SK-N-SH (cell line): ENCODE measurements at regions not wholly inside any gene's neighbourhood (a gene's known extent, or its start where the extent isn't known, plus 50 kb on each side); places are given as distances from the start of the nearest gene placed in this dataset.
A peak's percentile ranks its signal among the peaks of the same experiment; 100 is the strongest.

Source experiments
- CTCF ChIA-PET: fragments of 300-600, 350-600 bp; formaldehyde crosslinking; extraction: SDS; loops from one replicate; lab custom pipeline; 2021; lab: Yijun Ruan, JAX
- POLR2A ChIA-PET: fragments of 350-600 bp; sonication (Branson Sonifier 250); formaldehyde crosslinking; extraction: SDS; loops from one replicate; lab custom pipeline; 2020; ENCODE audit warnings: antibody characterized with exemption, inconsistent platforms; lab: Yijun Ruan, JAX
- DNase-seq: peaks from one replicate; pipeline ENCODE4 v3.0.0; 2012
- H2AFZ ChIP-seq: fragments of 200-600 bp; sonication (generic); 2 replicates; pipeline ENCODE4 v1.8.1; 2016; ENCODE audit warnings: antibody characterized with exemption, mild to moderate bottlenecking, low read depth
- H3F3A ChIP-seq: fragments of 200-600 bp; sonication (generic); replicated peaks from 2 replicates; pipeline ENCODE3; 2016; ENCODE audit warnings: antibody characterized with exemption, mild to moderate bottlenecking; ENCODE audit not compliant: insufficient read depth
- H3K27ac ChIP-seq, 2 experiments: fragments of 200-500 bp in 1 of 2; fragments of 200-600 bp in 1 of 2; sonication (Bioruptor generic) in 1 of 2; sonication (generic), shearing (Covaris generic) in 1 of 2; 2 replicates each; pipeline versions ENCODE4 v1.5.1 to v1.6.1; 2014 to 2016; ENCODE audit warnings: low read depth in 2 of 2, inconsistent platforms in 1 of 2, low read length in 1 of 2, mild to moderate bottlenecking in 1 of 2, mixed read lengths in 1 of 2
- H3K27me3 ChIP-seq: fragments of 200-600 bp; sonication (generic), shearing (Covaris generic); 2 replicates; pipeline ENCODE4 v1.6.1; 2016; ENCODE audit warnings: mixed run types; ENCODE audit not compliant: insufficient read depth
- H3K36me3 ChIP-seq, 2 experiments: fragments of 200-500 bp in 1 of 2; fragments of 200-600 bp in 1 of 2; sonication (Bioruptor generic) in 1 of 2; sonication (generic) in 1 of 2; replicated peaks in 1 of 2; 2 replicates each; pipeline versions ENCODE3 to v1.5.1; 2014 to 2016; ENCODE audit warnings: low read length in 1 of 2, mild to moderate bottlenecking in 1 of 2; ENCODE audit not compliant: insufficient read depth in 2 of 2, control insufficient read depth in 1 of 2
- H3K4me1 ChIP-seq, 2 experiments: fragments of 200-500 bp in 1 of 2; fragments of 200-600 bp in 1 of 2; sonication (Bioruptor generic) in 1 of 2; sonication (generic), shearing (Covaris generic) in 1 of 2; 2 replicates each; pipeline versions ENCODE4 v1.5.1 to v1.6.1; 2014 to 2016; ENCODE audit warnings: low read depth in 1 of 2, low read length in 1 of 2, mixed run types in 1 of 2; ENCODE audit not compliant: insufficient read depth in 2 of 2, control insufficient read depth in 1 of 2
- H3K4me2 ChIP-seq: fragments of 200-600 bp; sonication (generic), shearing (Covaris generic); 2 replicates; pipeline ENCODE4 v1.6.1; 2017; ENCODE audit warnings: mixed run types
- H3K4me3 ChIP-seq, 2 experiments: fragments of 200-500 bp in 1 of 2; fragments of 200-600 bp in 1 of 2; sonication (Bioruptor generic) in 1 of 2; sonication (generic), shearing (Covaris generic) in 1 of 2; 2 replicates each; pipeline versions ENCODE4 v1.5.1 to v1.8.1; 2014 to 2016; ENCODE audit warnings: low read depth in 2 of 2, inconsistent platforms in 1 of 2, low read length in 1 of 2, mild to moderate bottlenecking in 1 of 2, mixed read lengths in 1 of 2, moderate library complexity in 1 of 2
- H3K79me2 ChIP-seq: fragments of 200-600 bp; sonication (generic); 2 replicates; pipeline ENCODE4 v1.8.1; 2017; ENCODE audit warnings: mild to moderate bottlenecking; ENCODE audit not compliant: insufficient read depth
- H3K9ac ChIP-seq: fragments of 200-600 bp; sonication (generic); 2 replicates; pipeline ENCODE4 v1.6.1; 2017; ENCODE audit warnings: mixed run types
- H3K9me2 ChIP-seq: fragments of 200-600 bp; sonication (generic); 2 replicates; pipeline ENCODE4 v1.6.1; 2017; ENCODE audit warnings: mixed run types
- H3K9me3 ChIP-seq: fragments of 200-600 bp; sonication (generic); 2 replicates; pipeline ENCODE4 v1.6.1; 2017; ENCODE audit warnings: mixed run types, mild to moderate bottlenecking, moderate library complexity
- H4K20me1 ChIP-seq: fragments of 200-600 bp; sonication (generic); 2 replicates; pipeline ENCODE4 v1.6.1; 2017; ENCODE audit warnings: mild to moderate bottlenecking, mixed run types; ENCODE audit not compliant: insufficient read depth
- EP300 ChIP-seq, 2 experiments: IDR thresholded peaks; 2 replicates each; pipeline versions ENCODE4 v1.4.0 to v1.6.1; 2012; ENCODE audit warnings: borderline replicate concordance in 1 of 2, low read depth in 1 of 2, low read length in 1 of 2
- EZH2phosphoT487 ChIP-seq: fragments of 200-600 bp; sonication (generic); IDR thresholded peaks from 2 replicates; pipeline ENCODE4 v1.6.1; 2017; ENCODE audit warnings: low read depth, mixed run types, mild to moderate bottlenecking, antibody characterized with exemption, moderate library complexity, borderline replicate concordance
- FOSL2 ChIP-seq: IDR thresholded peaks from 2 replicates; pipeline ENCODE4 v1.4.0; 2012; ENCODE audit warnings: low read depth, mild to moderate bottlenecking, moderate library complexity, borderline replicate concordance
- FOXJ3 ChIP-seq: sonication (generic); formaldehyde crosslinking; IDR thresholded peaks from 2 replicates; pipeline ENCODE4 v1.5.1; 2020; ENCODE audit warnings: mild to moderate bottlenecking, missing genetic modification reagents
- FOXM1 ChIP-seq: IDR thresholded peaks from 2 replicates; pipeline ENCODE4 v1.4.0; 2012; ENCODE audit warnings: low read depth, mild to moderate bottlenecking
- JUND ChIP-seq: IDR thresholded peaks from 2 replicates; pipeline ENCODE4 v1.4.0; 2012
- MEF2A ChIP-seq: IDR thresholded peaks from 2 replicates; pipeline ENCODE4 v1.4.0; 2012; ENCODE audit warnings: low read depth, borderline replicate concordance
- MXI1 ChIP-seq: IDR thresholded peaks from 2 replicates; pipeline ENCODE4 v1.6.1; 2012; ENCODE audit warnings: mild to moderate bottlenecking, low read depth, low read length, improper control_type of control experiment
- NFIC ChIP-seq: IDR thresholded peaks from 2 replicates; pipeline ENCODE4 v1.4.0; 2012; ENCODE audit warnings: borderline replicate concordance
- RAD21 ChIP-seq: IDR thresholded peaks from 2 replicates; pipeline ENCODE4 v1.6.1; 2012; ENCODE audit warnings: mild to moderate bottlenecking, low read length
- RFX5 ChIP-seq: IDR thresholded peaks from 2 replicates; pipeline ENCODE4 v1.6.1; 2012; ENCODE audit warnings: mild to moderate bottlenecking, improper control_type of control experiment, low read length
- TEAD4 ChIP-seq: IDR thresholded peaks from 2 replicates; pipeline ENCODE4 v1.4.0; 2012; ENCODE audit warnings: mild to moderate bottlenecking, borderline replicate concordance; ENCODE audit not compliant: insufficient read depth
- YY1 ChIP-seq: IDR thresholded peaks from 2 replicates; pipeline ENCODE4 v1.4.0; 2012; ENCODE audit warnings: low read depth, mild to moderate bottlenecking
- WGBS: methylation state at CpG from one replicate; pipeline ENCODE4 v1.1.6; 2017; ENCODE audit warnings: low lambda C conversion rate; 5-methylcytosine and 5-hydroxymethylcytosine counted together
- TF ChIP-seq, protein P1 (sequence below): IDR thresholded peaks from 2 replicates; pipeline ENCODE4 v1.6.1; 2012; ENCODE audit warnings: mild to moderate bottlenecking, low read depth, low read length, moderate library complexity

DNA sequence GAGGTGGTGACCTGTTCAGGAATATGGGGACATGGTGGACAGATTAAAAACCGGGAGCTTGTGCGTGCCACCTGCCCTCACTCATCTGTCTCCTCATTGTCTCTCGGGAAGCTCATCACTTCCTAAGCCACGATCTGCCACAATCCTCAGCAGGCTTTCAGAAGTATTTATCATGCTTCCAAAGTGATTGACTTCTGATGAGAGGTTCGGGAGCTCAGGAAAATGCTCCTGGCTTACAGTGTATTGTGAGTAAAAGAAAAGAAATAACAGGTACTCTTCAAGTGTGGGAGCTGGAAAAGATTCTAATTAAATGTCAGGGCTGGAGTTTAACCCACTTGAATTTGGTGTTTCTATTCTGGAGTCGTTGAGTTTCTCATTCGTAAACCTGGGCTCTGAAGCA is 91.9 kb upstream of the DRD2 start:
- ChIA-PET POLR2A (interaction anchor here (0.8 kb wide), 1 partner anchor 11 kb away, joined by 3 read pairs; no protein-coding TSS in a partner anchor), CTCF (interaction anchor here (1.2 to 2.0 kb wide), 5 partner anchors 11 to 123 kb away, joined by 3 to 6 read pairs (median 4); no protein-coding TSS in a partner anchor)
- H3K4me3 ChIP-seq = no peak overlapping the region
- H3K4me1 ChIP-seq = peaks cover 0 to 41% of the 10 kb centered on the region in 2 experiments; a peak in 2 of 4 replicates
- H2AFZ ChIP-seq = no peak overlapping the region
- H3K9ac ChIP-seq = no peak overlapping the region
- H3K79me2 ChIP-seq = no peaks in the 10 kb centered on the region
- H3F3A ChIP-seq = no peaks in the 10 kb centered on the region
- no peaks in the 10 kb centered on the region for H3K36me3 ChIP-seq
- H4K20me1 ChIP-seq = no peaks in the 10 kb centered on the region
- H3K27me3 ChIP-seq = no peaks in the 10 kb centered on the region
- H3K9me3 ChIP-seq = no peaks in the 10 kb centered on the region
- WGBS = 46% methylated on average over 7 of the region's 7 CpGs
- no peak overlapping the region for H3K27ac ChIP-seq
- H3K9me2 ChIP-seq = no peaks in the 10 kb centered on the region
- DNase-seq = no peak
- no peak overlapping the region for H3K4me2 ChIP-seq
- TF ChIP-seq FOSL2 = no peak
- no peak for TF ChIP-seq YY1
- TF ChIP-seq NFIC = no peak
- TF ChIP-seq EP300 (IDR thresholded peaks at IDR 0.05; ENCODE audit: borderline replicate concordance in 1 of 2, low read depth in 1 of 2, low read length in 1 of 2) = no peak
- TF ChIP-seq, all 33 proteins: peak for 0

DNA sequence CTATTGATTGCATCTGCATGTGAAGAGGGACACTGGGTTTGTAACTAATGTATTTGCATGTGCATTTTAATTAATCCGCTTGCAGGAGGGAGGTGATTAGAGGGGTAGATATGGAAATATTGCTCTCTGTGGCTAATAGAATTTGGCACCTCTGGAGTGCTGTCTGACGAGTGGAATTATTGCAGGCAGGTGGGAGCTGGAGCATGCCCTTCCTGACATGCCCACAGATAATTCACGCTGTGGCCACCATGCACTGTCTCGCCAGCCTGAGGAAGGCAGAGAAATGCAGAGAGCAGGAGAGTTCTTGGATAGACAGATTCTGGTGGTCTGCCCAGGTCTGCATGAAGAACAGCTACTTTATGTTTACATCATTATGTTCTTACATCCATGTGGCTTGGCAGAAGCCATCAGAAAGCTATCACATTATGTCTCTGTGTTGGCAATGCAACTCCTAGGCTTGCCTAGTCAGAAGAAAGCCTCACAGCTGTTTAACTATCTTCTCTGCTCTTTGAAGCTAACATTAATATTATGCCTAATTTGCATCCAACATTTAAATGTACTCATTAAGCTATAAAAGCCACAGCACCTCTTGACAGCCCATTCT is 89.4 kb upstream of the DRD2 start:
- Histone ChIP-seq H3K4me2 (no peak overlapping the region), H3K79me2 (no peaks in the 10 kb centered on the region), H3K9me2 (no peaks in the 10 kb centered on the region), H3K27me3 (no peaks in the 10 kb centered on the region; the same call in 1 of the 2 replicates)
- CTCF ChIA-PET = interaction anchor here (1.0 to 3.4 kb wide), 5 partner anchors 11 to 35 kb away, joined by 3 to 16 read pairs (median 4); no protein-coding TSS in a partner anchor
- TF ChIP-seq TEAD4 = no peak
- no peak for TF ChIP-seq FOXJ3 (CRISPR knock-in tag)
- TF ChIP-seq YY1 = no peak
- no peak for TF ChIP-seq RAD21
- TF ChIP-seq FOSL2 = no peak
- TF ChIP-seq JUND = no peak
- no peak for TF ChIP-seq MXI1
- TF ChIP-seq MEF2A = no peak
- TF ChIP-seq EZH2phosphoT487 = no peak
- TF ChIP-seq FOXM1 = no peak
- no peak for TF ChIP-seq RFX5
- TF ChIP-seq NFIC = no peak
- TF ChIP-seq, protein P1, sequence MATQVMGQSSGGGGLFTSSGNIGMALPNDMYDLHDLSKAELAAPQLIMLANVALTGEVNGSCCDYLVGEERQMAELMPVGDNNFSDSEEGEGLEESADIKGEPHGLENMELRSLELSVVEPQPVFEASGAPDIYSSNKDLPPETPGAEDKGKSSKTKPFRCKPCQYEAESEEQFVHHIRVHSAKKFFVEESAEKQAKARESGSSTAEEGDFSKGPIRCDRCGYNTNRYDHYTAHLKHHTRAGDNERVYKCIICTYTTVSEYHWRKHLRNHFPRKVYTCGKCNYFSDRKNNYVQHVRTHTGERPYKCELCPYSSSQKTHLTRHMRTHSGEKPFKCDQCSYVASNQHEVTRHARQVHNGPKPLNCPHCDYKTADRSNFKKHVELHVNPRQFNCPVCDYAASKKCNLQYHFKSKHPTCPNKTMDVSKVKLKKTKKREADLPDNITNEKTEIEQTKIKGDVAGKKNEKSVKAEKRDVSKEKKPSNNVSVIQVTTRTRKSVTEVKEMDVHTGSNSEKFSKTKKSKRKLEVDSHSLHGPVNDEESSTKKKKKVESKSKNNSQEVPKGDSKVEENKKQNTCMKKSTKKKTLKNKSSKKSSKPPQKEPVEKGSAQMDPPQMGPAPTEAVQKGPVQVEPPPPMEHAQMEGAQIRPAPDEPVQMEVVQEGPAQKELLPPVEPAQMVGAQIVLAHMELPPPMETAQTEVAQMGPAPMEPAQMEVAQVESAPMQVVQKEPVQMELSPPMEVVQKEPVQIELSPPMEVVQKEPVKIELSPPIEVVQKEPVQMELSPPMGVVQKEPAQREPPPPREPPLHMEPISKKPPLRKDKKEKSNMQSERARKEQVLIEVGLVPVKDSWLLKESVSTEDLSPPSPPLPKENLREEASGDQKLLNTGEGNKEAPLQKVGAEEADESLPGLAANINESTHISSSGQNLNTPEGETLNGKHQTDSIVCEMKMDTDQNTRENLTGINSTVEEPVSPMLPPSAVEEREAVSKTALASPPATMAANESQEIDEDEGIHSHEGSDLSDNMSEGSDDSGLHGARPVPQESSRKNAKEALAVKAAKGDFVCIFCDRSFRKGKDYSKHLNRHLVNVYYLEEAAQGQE = no peak
- no peak for TF ChIP-seq EP300 (IDR thresholded peaks at IDR 0.05; ENCODE audit: borderline replicate concordance in 1 of 2, low read depth in 1 of 2, low read length in 1 of 2)
- TF ChIP-seq, all 33 proteins: peak for 0
- Histone ChIP-seq H2AFZ (no peak overlapping the region), H3K9me3 (no peaks in the 10 kb centered on the region), H4K20me1 (no peaks in the 10 kb centered on the region), H3K4me1 (peaks cover 0 to 36% of the 10 kb centered on the region in 2 experiments; a peak in 2 of 4 replicates), H3K36me3 (no peaks in the 10 kb centered on the region), H3K9ac (no peak overlapping the region), H3F3A (no peaks in the 10 kb centered on the region), H3K27ac (peak overlapping the region in 1 of 2 experiments; percentile 76; a peak in 2 of 4 replicates), H3K4me3 (no peak overlapping the region)
- POLR2A ChIA-PET = interaction anchor here (0.5 to 0.8 kb wide), 2 partner anchors 11 to 545 kb away, joined by 3 read pairs; no protein-coding TSS in a partner anchor
- no peak for DNase-seq
- WGBS = 40% methylated on average over 4 of the region's 4 CpGs
